HG02973 (cell line): ENCODE measurements at regions not wholly inside any gene's neighbourhood (a gene's known extent, or its start where the extent isn't known, plus 50 kb on each side); places are given as distances from the start of the nearest gene placed in this dataset.
A peak's percentile ranks its signal among the peaks of the same experiment; 100 is the strongest.

ENCODE experiments used
- ATAC-seq: cut with Tn5 transposase; IDR thresholded peaks from one replicate; pipeline ENCODE4 v1.9.1; 2021; ENCODE audit warnings: moderate library complexity; ENCODE audit not compliant: unreplicated experiment

- ATAC-seq = no peak
Measured at GRCh38 chr14:43207189-43207588, 1299.9 kb downstream of the FSCB start.

GRCh38 chr14:43204816-43205215 is 1302.3 kb downstream of the FSCB start:
- ATAC-seq = no peak

- ATAC-seq = no peak
Measured at GRCh38 chr14:43200519-43200918, 1306.6 kb downstream of the FSCB start.

GRCh38 chr14:43198465-43198864 is 1308.6 kb downstream of the FSCB start:
- no peak for ATAC-seq

- no peak for ATAC-seq
Measured at GRCh38 chr14:43184540-43184939, 1322.5 kb downstream of the FSCB start.

GRCh38 chr14:43183916-43184315 is 1323.2 kb downstream of the FSCB start:
- ATAC-seq = no peak

GRCh38 chr14:43175896-43176295 is 1331.2 kb downstream of the FSCB start:
- ATAC-seq = no peak

- no peak for ATAC-seq
Measured at GRCh38 chr14:43172899-43173548, 1334.1 kb downstream of the FSCB start.

GRCh38 chr14:43169722-43170121 is 1337.4 kb downstream of the FSCB start:
- ATAC-seq = no peak

- no peak for ATAC-seq
Measured at GRCh38 chr14:43168371-43168925, 1338.6 kb downstream of the FSCB start.

- peak; percentile 56 for ATAC-seq
Measured at GRCh38 chr14:43166163-43166562, 1340.9 kb downstream of the FSCB start.

GRCh38 chr14:43165651-43166050 is 1341.4 kb downstream of the FSCB start:
- ATAC-seq = no peak

- ATAC-seq = no peak
Measured at GRCh38 chr14:43161477-43161876, 1345.6 kb downstream of the FSCB start.

GRCh38 chr14:43157661-43158060 is 1349.4 kb downstream of the FSCB start:
- no peak for ATAC-seq

- ATAC-seq = no peak
Measured at GRCh38 chr14:43155924-43156323, 1351.2 kb downstream of the FSCB start.

GRCh38 chr14:43155258-43155657 is 1351.8 kb downstream of the FSCB start:
- ATAC-seq = no peak

GRCh38 chr14:43147485-43147884 is 1359.6 kb downstream of the FSCB start:
- ATAC-seq = no peak

- ATAC-seq = no peak
Measured at GRCh38 chr14:43145361-43145760, 1361.7 kb downstream of the FSCB start.

GRCh38 chr14:43143106-43143505 is 1364.0 kb downstream of the FSCB start:
- ATAC-seq = no peak

- ATAC-seq = no peak
Measured at GRCh38 chr14:43141636-43142191, 1365.4 kb downstream of the FSCB start.

- no peak for ATAC-seq
Measured at GRCh38 chr14:43140453-43140852, 1366.6 kb downstream of the FSCB start.

- ATAC-seq = no peak
Measured at GRCh38 chr14:43135877-43136411, 1371.1 kb downstream of the FSCB start.
